ENCODE measurements at regions not wholly inside any gene's neighbourhood (a gene's known extent, or its start where the extent isn't known, plus 50 kb on each side); places are given as distances from the start of the nearest gene placed in this dataset.

GRCh38 chr1:30035522-30036228, 687.7 kb downstream of the MATN1 start:
- no peak for TF ChIP-seq EZH2phosphoT487 (IDR thresholded peaks at IDR 0.05; ENCODE audit: borderline replicate concordance)
- no peak for TF ChIP-seq CTCF (conservative IDR thresholded peaks at IDR 0.05; ENCODE audit: low read length)
- Histone ChIP-seq H3K9me2 (replicated peaks; ENCODE audit: low read depth, low read length) (no peaks in the 10 kb centered on the region), H3K4me3 (ENCODE audit: low read length, poor library complexity, severe bottlenecking) (no peak overlapping the region), H3K9me3 (ENCODE audit: insufficient read depth, low read depth, low read length) (peaks cover 3% of the 10 kb centered on the region; the same call in 1 of the 2 replicates), H2AFZ (ENCODE audit: low read length) (no peak overlapping the region), H3K9ac (ENCODE audit: low read depth, low read length, poor library complexity, severe bottlenecking) (no peak overlapping the region), H3K27me3 (ENCODE audit: insufficient read depth, low read length, poor library complexity, severe bottlenecking) (no peaks in the 10 kb centered on the region), H3F3A (ENCODE audit: low read depth) (no peaks in the 10 kb centered on the region), H3K36me3 (ENCODE audit: insufficient read depth, low read length) (no peaks in the 10 kb centered on the region), H3K79me2 (ENCODE audit: insufficient read depth, low read length) (no peaks in the 10 kb centered on the region), H3K4me1 (ENCODE audit: insufficient read depth, low read length, poor library complexity, severe bottlenecking) (no peaks in the 10 kb centered on the region), H3K4me2 (ENCODE audit: low read depth, low read length, poor library complexity, severe bottlenecking) (no peak overlapping the region), H4K20me1 (ENCODE audit: insufficient read depth, low read length, poor library complexity, severe bottlenecking) (no peaks in the 10 kb centered on the region)

GRCh38 chr1:30034627-30035521, 688.5 kb downstream of the MATN1 start:
- Histone ChIP-seq H3K9me3 (ENCODE audit: insufficient read depth, low read depth, low read length) (peaks cover 3% of the 10 kb centered on the region; the same call in 1 of the 2 replicates), H4K20me1 (ENCODE audit: insufficient read depth, low read length, poor library complexity, severe bottlenecking) (no peaks in the 10 kb centered on the region), H3K4me1 (ENCODE audit: insufficient read depth, low read length, poor library complexity, severe bottlenecking) (no peaks in the 10 kb centered on the region), H3K36me3 (ENCODE audit: insufficient read depth, low read length) (no peaks in the 10 kb centered on the region), H3K9me2 (replicated peaks; ENCODE audit: low read depth, low read length) (no peaks in the 10 kb centered on the region), H3K9ac (ENCODE audit: low read depth, low read length, poor library complexity, severe bottlenecking) (no peak overlapping the region), H3K4me2 (ENCODE audit: low read depth, low read length, poor library complexity, severe bottlenecking) (no peak overlapping the region), H3K27me3 (ENCODE audit: insufficient read depth, low read length, poor library complexity, severe bottlenecking) (no peaks in the 10 kb centered on the region), H3K4me3 (ENCODE audit: low read length, poor library complexity, severe bottlenecking) (no peak overlapping the region), H2AFZ (ENCODE audit: low read length) (no peak overlapping the region), H3K79me2 (ENCODE audit: insufficient read depth, low read length) (no peaks in the 10 kb centered on the region), H3F3A (ENCODE audit: low read depth) (no peaks in the 10 kb centered on the region)
- no peak for TF ChIP-seq EZH2phosphoT487 (IDR thresholded peaks at IDR 0.05; ENCODE audit: borderline replicate concordance)
- no peak for TF ChIP-seq CTCF (conservative IDR thresholded peaks at IDR 0.05; ENCODE audit: low read length)

- Histone ChIP-seq H3K9me3 (ENCODE audit: insufficient read depth, low read depth, low read length) (peaks cover 3% of the 10 kb centered on the region; the same call in 1 of the 2 replicates), H4K20me1 (ENCODE audit: insufficient read depth, low read length, poor library complexity, severe bottlenecking) (no peaks in the 10 kb centered on the region), H3K4me3 (ENCODE audit: low read length, poor library complexity, severe bottlenecking) (no peak overlapping the region), H3K9ac (ENCODE audit: low read depth, low read length, poor library complexity, severe bottlenecking) (no peak overlapping the region), H3K4me2 (ENCODE audit: low read depth, low read length, poor library complexity, severe bottlenecking) (no peak overlapping the region), H3K79me2 (ENCODE audit: insufficient read depth, low read length) (no peaks in the 10 kb centered on the region), H3K27me3 (ENCODE audit: insufficient read depth, low read length, poor library complexity, severe bottlenecking) (no peaks in the 10 kb centered on the region), H3K36me3 (ENCODE audit: insufficient read depth, low read length) (no peaks in the 10 kb centered on the region), H3K9me2 (replicated peaks; ENCODE audit: low read depth, low read length) (no peaks in the 10 kb centered on the region), H2AFZ (ENCODE audit: low read length) (no peak overlapping the region), H3K4me1 (ENCODE audit: insufficient read depth, low read length, poor library complexity, severe bottlenecking) (no peaks in the 10 kb centered on the region), H3F3A (ENCODE audit: low read depth) (no peaks in the 10 kb centered on the region)
- TF ChIP-seq CTCF (conservative IDR thresholded peaks at IDR 0.05; ENCODE audit: low read length) (no peak), EZH2phosphoT487 (IDR thresholded peaks at IDR 0.05; ENCODE audit: borderline replicate concordance) (no peak)
Measured at GRCh38 chr1:30034105-30034626, 689.2 kb downstream of the MATN1 start.
